Colonic mucosa (tissue), 4 donors: ENCODE measurements at regions not wholly inside any gene's neighbourhood (a gene's known extent, or its start where the extent isn't known, plus 50 kb on each side); places are given as distances from the start of the nearest gene placed in this dataset.

Experiments used
- DNase-seq: peaks from one replicate; pipeline ENCODE4 v3.0.0-alpha.2; 2020
- H3K27ac ChIP-seq: fragments of 200-600 bp; one replicate; pipeline ENCODE4 v1.8.0; 2021
- H3K27me3 ChIP-seq: fragments of 200-600 bp; one replicate; pipeline ENCODE4 v1.8.0; 2021
- H3K36me3 ChIP-seq: fragments of 200-600 bp; one replicate; pipeline ENCODE4 v1.8.0; 2021
- H3K4me1 ChIP-seq: fragments of 200-600 bp; one replicate; pipeline ENCODE4 v1.8.0; 2021; ENCODE audit warnings: mild to moderate bottlenecking
- H3K4me3 ChIP-seq: fragments of 200-600 bp; one replicate; pipeline ENCODE4 v1.8.0; 2021
- H3K9ac ChIP-seq, 2 donors: one replicate each; pipeline ENCODE4 v1.7.0; 2013; ENCODE audit warnings: control low read depth in 2 of 2, low read depth in 2 of 2, low read length in 2 of 2
- H3K9me3 ChIP-seq: fragments of 200-600 bp; one replicate; pipeline ENCODE4 v1.8.0; 2021
- intact Hi-C: fragments of 100-400 bp; cut with DNase I; formaldehyde crosslinking; loops from one replicate; pipeline ENCODE4 v1.14.1; 2022
- TF ChIP-seq, protein P1 (sequence below): fragments of 200-600 bp; IDR thresholded peaks from one replicate; pipeline ENCODE4 v1.8.0; 2022; ENCODE audit warnings: antibody characterized with exemption, mild to moderate bottlenecking
- donor health status: healthy.
- donor health status: DM: no; HTN: no; CAD: no.
- donor health status: DM: no; HTN: no; CAD: no.

DNA sequence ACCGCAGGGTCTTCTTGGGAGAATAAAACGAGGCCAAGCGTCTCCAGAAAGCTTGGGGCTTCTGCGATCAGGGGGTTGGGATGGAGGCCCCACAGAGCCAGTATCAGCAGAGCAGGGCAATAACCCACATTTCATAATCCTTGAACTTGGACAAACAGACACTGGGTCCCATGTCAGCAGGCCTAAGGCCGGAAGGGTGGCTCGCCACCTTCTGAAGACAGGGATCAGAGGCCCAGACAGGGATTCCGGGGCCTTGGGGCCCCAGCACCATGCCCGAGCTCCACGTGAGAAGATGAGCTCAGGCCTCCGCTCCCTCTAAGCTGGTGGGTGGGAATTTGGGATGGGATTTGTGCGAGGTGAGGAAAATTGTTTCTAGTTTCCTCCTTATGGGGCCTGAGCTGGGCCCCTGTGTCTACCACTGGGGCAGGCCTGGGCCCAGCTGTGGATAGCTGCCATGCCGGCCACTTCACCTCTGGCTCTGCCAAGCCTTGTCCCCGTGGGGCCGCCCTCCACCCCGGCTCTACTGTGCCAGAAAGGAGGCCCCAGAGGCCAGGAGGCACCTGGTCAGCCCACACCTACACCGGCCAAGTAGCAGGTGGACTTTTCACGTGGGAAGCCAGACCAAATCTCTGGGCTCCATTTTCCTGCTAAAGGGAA is 67.2 kb upstream of the DLK1 start:
- Histone ChIP-seq H3K27me3 (no peaks in the 10 kb centered on the region), H3K9me3 (no peaks in the 10 kb centered on the region), H3K36me3 (no peaks in the 10 kb centered on the region), H3K4me1 (peaks cover 3% of the 10 kb centered on the region), H3K27ac (no peak overlapping the region), H3K9ac (no peak overlapping the region), H3K4me3 (no peak overlapping the region)
- TF ChIP-seq, protein P1, sequence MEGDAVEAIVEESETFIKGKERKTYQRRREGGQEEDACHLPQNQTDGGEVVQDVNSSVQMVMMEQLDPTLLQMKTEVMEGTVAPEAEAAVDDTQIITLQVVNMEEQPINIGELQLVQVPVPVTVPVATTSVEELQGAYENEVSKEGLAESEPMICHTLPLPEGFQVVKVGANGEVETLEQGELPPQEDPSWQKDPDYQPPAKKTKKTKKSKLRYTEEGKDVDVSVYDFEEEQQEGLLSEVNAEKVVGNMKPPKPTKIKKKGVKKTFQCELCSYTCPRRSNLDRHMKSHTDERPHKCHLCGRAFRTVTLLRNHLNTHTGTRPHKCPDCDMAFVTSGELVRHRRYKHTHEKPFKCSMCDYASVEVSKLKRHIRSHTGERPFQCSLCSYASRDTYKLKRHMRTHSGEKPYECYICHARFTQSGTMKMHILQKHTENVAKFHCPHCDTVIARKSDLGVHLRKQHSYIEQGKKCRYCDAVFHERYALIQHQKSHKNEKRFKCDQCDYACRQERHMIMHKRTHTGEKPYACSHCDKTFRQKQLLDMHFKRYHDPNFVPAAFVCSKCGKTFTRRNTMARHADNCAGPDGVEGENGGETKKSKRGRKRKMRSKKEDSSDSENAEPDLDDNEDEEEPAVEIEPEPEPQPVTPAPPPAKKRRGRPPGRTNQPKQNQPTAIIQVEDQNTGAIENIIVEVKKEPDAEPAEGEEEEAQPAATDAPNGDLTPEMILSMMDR = no peak
- DNase-seq = no peak
- intact Hi-C loops = loop anchor here (10.0 kb wide), 1 partner anchor 195 kb away; no protein-coding TSS in a partner anchor

DNA sequence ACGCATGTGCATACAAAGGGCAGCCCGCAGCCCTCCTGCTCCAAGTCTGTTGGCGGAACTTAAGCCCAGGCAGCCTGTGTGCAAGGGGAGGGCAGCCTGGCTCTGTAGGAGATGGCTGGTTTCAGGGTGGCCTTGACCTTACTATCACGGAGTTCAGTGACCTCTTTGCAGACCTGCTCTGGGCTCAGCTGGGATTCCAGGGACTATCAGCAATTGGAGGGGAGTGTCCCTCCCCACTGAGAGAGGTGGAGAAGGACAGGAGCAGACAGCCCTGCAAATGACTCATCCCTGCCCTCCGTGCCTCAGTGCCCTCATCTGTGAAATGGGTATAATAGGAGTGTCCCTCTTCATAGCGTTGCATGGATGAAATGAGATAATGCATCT is 66.2 kb upstream of the DLK1 start:
- H3K9me3 ChIP-seq = no peaks in the 10 kb centered on the region
- H3K27ac ChIP-seq = no peak overlapping the region
- TF ChIP-seq, protein P1 = no peak
- H3K36me3 ChIP-seq = no peaks in the 10 kb centered on the region
- H3K4me1 ChIP-seq = peaks cover 3% of the 10 kb centered on the region
- DNase-seq = no peak
- H3K4me3 ChIP-seq = no peak overlapping the region
- no peaks in the 10 kb centered on the region for H3K27me3 ChIP-seq
- intact Hi-C loops = loop anchor here (10.0 kb wide), 1 partner anchor 194 kb away; no protein-coding TSS in a partner anchor
- H3K9ac ChIP-seq = no peak overlapping the region

DNA sequence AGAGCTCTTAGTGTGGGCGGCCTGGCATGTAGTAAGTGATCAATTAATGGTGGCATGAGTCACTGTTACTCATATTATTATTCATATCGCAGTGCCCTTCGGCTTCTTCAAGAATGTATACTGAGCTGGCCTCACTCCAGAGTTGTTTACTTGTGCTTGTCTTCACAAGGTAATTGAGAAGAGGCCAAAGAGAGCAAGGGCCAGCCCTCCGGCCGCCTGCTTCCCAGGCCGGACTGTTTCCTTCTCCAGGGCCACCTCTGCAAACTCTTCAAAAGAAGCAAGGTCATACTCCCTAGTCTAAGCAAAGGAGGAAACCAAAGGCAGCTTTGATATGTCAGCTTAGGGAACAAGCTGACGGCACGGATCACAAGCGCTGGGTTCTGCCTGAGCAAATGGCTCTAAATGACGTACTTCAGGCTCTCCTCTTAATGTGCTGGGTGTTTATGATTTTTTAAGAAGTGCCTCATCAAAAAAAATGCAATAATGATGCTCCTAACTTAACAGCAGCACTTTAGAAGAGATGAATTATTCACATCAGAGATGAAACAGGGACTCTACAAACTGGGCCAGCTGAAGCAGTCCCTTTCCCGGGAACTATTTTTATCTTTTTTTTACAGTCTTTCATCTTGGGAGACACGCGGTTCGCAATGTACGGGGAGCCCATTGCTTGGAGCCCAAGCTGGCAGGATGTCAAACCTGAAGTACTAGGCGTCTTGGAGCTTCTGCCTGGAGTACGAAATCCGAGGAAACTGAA is 65.6 kb upstream of the DLK1 start:
- peaks cover 7% of the 10 kb centered on the region for H3K4me1 ChIP-seq
- no peak for DNase-seq
- H3K36me3 ChIP-seq = no peaks in the 10 kb centered on the region
- no peak overlapping the region for H3K27ac ChIP-seq
- TF ChIP-seq, protein P1 = no peak
- no peaks in the 10 kb centered on the region for H3K9me3 ChIP-seq
- intact Hi-C loops = loop anchor here (10.0 kb wide), 1 partner anchor 194 kb away; no protein-coding TSS in a partner anchor
- H3K4me3 ChIP-seq = no peak overlapping the region
- no peak overlapping the region for H3K9ac ChIP-seq
- no peaks in the 10 kb centered on the region for H3K27me3 ChIP-seq

DNA sequence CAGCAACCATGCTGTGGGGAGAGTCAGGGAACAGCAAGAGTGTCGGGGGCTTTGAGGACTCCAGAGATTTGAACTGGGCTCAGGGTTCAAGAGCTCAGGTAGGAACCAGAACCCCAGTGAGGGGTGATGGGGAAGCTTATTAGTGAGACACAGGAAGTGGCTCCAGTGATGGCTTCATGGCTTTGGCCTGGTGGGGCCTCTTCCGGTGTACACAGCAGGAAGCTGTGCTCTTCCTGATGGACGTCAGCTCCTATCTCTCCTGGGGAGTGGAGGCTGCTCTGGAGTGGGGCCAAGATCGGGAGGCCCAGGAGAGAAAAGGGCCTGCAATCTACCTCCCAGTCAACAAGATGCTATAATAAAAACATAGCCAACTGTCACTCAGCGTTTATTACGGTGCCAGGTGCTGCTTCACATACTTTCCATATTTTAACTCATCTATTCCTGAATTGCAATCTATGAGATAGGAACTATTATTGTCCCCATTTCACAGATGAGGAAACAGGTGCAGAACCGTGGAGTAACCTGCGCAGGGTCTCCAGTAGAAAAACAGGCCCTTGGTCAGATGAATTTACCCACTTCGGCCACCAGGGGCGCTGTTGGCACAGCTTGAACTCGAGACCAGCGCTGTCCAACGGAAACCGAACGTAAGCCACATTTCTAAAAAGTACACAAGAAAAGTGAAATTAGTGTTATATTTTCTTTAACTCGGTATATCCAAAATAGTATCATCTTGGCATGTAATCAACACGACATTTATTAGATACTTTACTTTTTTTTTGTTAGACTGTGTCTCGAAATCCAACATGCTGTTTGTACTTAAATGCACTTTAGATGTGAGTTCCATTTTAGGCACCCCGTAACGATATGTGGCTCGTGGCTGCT is 63.6 kb upstream of the DLK1 start:
- Histone ChIP-seq H3K27ac (no peak overlapping the region), H3K4me1 (peaks cover 7% of the 10 kb centered on the region), H3K9ac (no peak overlapping the region), H3K4me3 (no peak overlapping the region), H3K9me3 (no peaks in the 10 kb centered on the region), H3K27me3 (no peaks in the 10 kb centered on the region), H3K36me3 (no peaks in the 10 kb centered on the region)
- TF ChIP-seq, protein P1 = peak; percentile 97
- peak; percentile 80 for DNase-seq
- intact Hi-C loops = loop anchor here (10.0 kb wide), 1 partner anchor 192 kb away; no protein-coding TSS in a partner anchor

DNA sequence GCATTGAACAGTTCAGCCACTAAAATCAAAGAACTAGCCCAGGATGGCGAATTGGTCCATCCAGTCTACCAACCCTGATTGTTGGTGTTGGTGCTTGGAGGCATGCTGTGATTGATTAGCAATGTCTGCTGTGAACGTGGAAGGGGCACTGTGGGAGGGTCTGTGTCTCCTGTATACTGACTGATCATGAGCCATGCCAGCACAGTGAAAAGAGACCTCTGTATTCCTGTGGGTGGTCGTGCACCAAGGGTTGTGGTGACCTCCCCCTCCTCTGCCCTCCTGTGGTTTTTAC is 63.0 kb upstream of the DLK1 start:
- intact Hi-C loops = loop anchor here (10.0 kb wide), 1 partner anchor 191 kb away; no protein-coding TSS in a partner anchor
- no peak for DNase-seq
- H3K27ac ChIP-seq = no peak overlapping the region
- TF ChIP-seq, protein P1 = no peak
- no peaks in the 10 kb centered on the region for H3K9me3 ChIP-seq
- H3K4me3 ChIP-seq = no peak overlapping the region
- H3K27me3 ChIP-seq = no peaks in the 10 kb centered on the region
- H3K4me1 ChIP-seq = peaks cover 7% of the 10 kb centered on the region
- H3K9ac ChIP-seq = no peak overlapping the region
- H3K36me3 ChIP-seq = no peaks in the 10 kb centered on the region
